GM12878 (cell line): ENCODE measurements at regions not wholly inside any gene's neighbourhood (a gene's known extent, or its start where the extent isn't known, plus 50 kb on each side); places are given as distances from the start of the nearest gene placed in this dataset.

Experiments
- ATAC-seq: fragments of 200-7000 bp; cut with Tn5 transposase; 3 replicates; pipeline ENCODE4 v1.9.1; 2020; ENCODE audit warnings: mild to moderate bottlenecking, moderate library complexity
- BruUV-seq: library from RNA; stranded (reverse); fragments of 400-500 nt; replicated peaks from 2 replicates; lab custom pipeline; 2021; lab: Mats Ljungman, UMichigan
- CTCF ChIA-PET: fragments of 300-600 bp; sonication (Branson Sonifier 250); formaldehyde crosslinking; extraction: SDS; loops from one replicate; lab custom pipeline; 2021; ENCODE audit warnings: inconsistent platforms; lab: Yijun Ruan, JAX
- POLR2A ChIA-PET: fragments of 350-600 bp; formaldehyde crosslinking; extraction: SDS; loops from one replicate; lab custom pipeline; 2021; ENCODE audit warnings: inconsistent platforms; lab: Charles Lee
- RAD21 ChIA-PET: fragments of 300-600 bp; sonication (Branson Sonifier 250); formaldehyde crosslinking; loops from one replicate; lab custom pipeline; 2023; ENCODE audit warnings: antibody characterized with exemption; ENCODE audit not compliant: unreplicated experiment; lab: Charles Lee
- SMC1A ChIA-PET: fragments of 300-600 bp; sonication (Branson Sonifier 250); formaldehyde crosslinking; loops from one replicate; lab custom pipeline; 2023; ENCODE audit not compliant: unreplicated experiment, uncharacterized antibody; lab: Charles Lee
- DNase-seq: peaks from one replicate; pipeline ENCODE4 v3.0.0-alpha.2; 2011; ENCODE audit warnings: low read depth, low spot score
- FAIRE-seq: peaks from 3 replicates; lab custom pipeline; 2011; peaks lifted over from hg19 to GRCh38; lab: Jason Lieb, UNC
- H2AFZ ChIP-seq: 2 replicates; pipeline ENCODE4 v1.6.0; 2011; ENCODE audit warnings: low read depth, low read length, control low read depth; ENCODE audit not compliant: control insufficient read depth
- H3K27ac ChIP-seq: 2 replicates; pipeline ENCODE4 v1.5.1; 2011; ENCODE audit warnings: control low read depth; ENCODE audit not compliant: control insufficient read depth, insufficient read depth
- H3K27me3 ChIP-seq, 2 experiments: replicated peaks in 1 of 2; 2 replicates each; pipeline versions ENCODE4 v1.6.0 to v1.6.1; 2011; ENCODE audit warnings: low read length in 1 of 2; ENCODE audit not compliant: control insufficient read depth in 2 of 2, insufficient read depth in 2 of 2
- H3K36me3 ChIP-seq, 2 experiments: 2 replicates each; pipeline ENCODE4 v1.5.1; 2011; ENCODE audit warnings: low read length in 1 of 2; ENCODE audit not compliant: control insufficient read depth in 2 of 2, insufficient read depth in 2 of 2
- H3K4me1 ChIP-seq: 2 replicates; pipeline ENCODE4 v1.6.1; 2011; ENCODE audit warnings: mild to moderate bottlenecking, low read length, moderate library complexity, mixed read lengths; ENCODE audit not compliant: control insufficient read depth, insufficient read depth
- H3K4me2 ChIP-seq: 2 replicates; pipeline ENCODE4 v1.6.0; 2011; ENCODE audit warnings: control low read depth; ENCODE audit not compliant: control insufficient read depth, insufficient read depth
- H3K4me3 ChIP-seq: fragments of 200-600 bp; sonication (generic); 2 replicates; pipeline ENCODE4 v1.5.1; 2016
- H3K79me2 ChIP-seq: 2 replicates; pipeline ENCODE4 v1.6.0; 2011; ENCODE audit warnings: low read length; ENCODE audit not compliant: control insufficient read depth, insufficient read depth
- H3K9ac ChIP-seq: 2 replicates; pipeline ENCODE4 v1.8.0; 2011; ENCODE audit warnings: low read length, control low read depth, mixed read lengths; ENCODE audit not compliant: control insufficient read depth, insufficient read depth
- H3K9me3 ChIP-seq: replicated peaks from 3 replicates; pipeline ENCODE4 v1.5.1; 2011; ENCODE audit warnings: mild to moderate bottlenecking, low read length; ENCODE audit not compliant: control insufficient read depth, insufficient read depth
- H4K20me1 ChIP-seq: 2 replicates; pipeline ENCODE4 v1.6.0; 2011; ENCODE audit not compliant: control insufficient read depth, insufficient read depth
- HDAC2 ChIP-seq: fragments of 200-600 bp; sonication (generic); IDR thresholded peaks from 2 replicates; pipeline ENCODE4 v1.6.1; 2017
- MAX ChIP-seq: IDR thresholded peaks from 2 replicates; pipeline ENCODE4 v1.6.1; 2012; ENCODE audit warnings: low read depth, low read length, improper control_type of control experiment
- SREBF2 ChIP-seq: IDR thresholded peaks from 2 replicates; pipeline ENCODE4 v1.6.1; 2012; ENCODE audit warnings: mild to moderate bottlenecking, low read length
- SUPT20H ChIP-seq: IDR thresholded peaks from 2 replicates; pipeline ENCODE4 v1.6.1; 2011; ENCODE audit warnings: low read depth, mild to moderate bottlenecking, low read length, moderate library complexity, borderline replicate concordance; ENCODE audit not compliant: control insufficient read depth
- YBX1 ChIP-seq: fragments of 450-650 bp; IDR thresholded peaks from 2 replicates; pipeline ENCODE4 v1.6.1; 2016; ENCODE audit warnings: antibody characterized with exemption
- ZBED1 ChIP-seq: IDR thresholded peaks from 2 replicates; pipeline ENCODE4 v1.6.1; 2016; ENCODE audit warnings: borderline replicate concordance
- ZBTB11 ChIP-seq: fragments of 450-650 bp; formaldehyde crosslinking; IDR thresholded peaks from 2 replicates; pipeline ENCODE4 v1.5.0; 2022; ENCODE audit warnings: mild to moderate bottlenecking, missing genetic modification characterization
- ZBTB33 ChIP-seq: fragments of 450-650 bp; IDR thresholded peaks from 2 replicates; pipeline ENCODE4 v1.6.1; 2017; ENCODE audit warnings: mild to moderate bottlenecking
- WGBS: methylation state at CpG from one replicate; pipeline ENCODE4 v1.1.6; 2016; ENCODE audit warnings: low lambda C conversion rate; ENCODE audit not compliant: insufficient replicate concordance, insufficient coverage; ENCODE audit errors: missing lambda C conversion rate; 5-methylcytosine and 5-hydroxymethylcytosine counted together
- in situ Hi-C: fragments of 300-500 bp; cut with MboI; formaldehyde crosslinking; loops from 9 replicates; pipeline ENCODE4 v1.14.3; 2018; ENCODE audit warnings: mixed read lengths
- intact Hi-C: fragments of 100-400 bp; cut with micrococcal nuclease; formaldehyde crosslinking; loops from one replicate; pipeline ENCODE4 v1.14.2; 2022; ENCODE audit not compliant: unreplicated experiment

GRCh38 chr16:9268446-9268845, 177.0 kb downstream of the HAPSTR1 start:
- POLR2A ChIA-PET, result no interaction called here
- CTCF ChIA-PET, result interaction anchor here (0.6 to 1.7 kb wide), 3 partner anchors 10 to 290 kb away, joined by 3 to 6 read pairs (median 4); no protein-coding TSS in a partner anchor

More at GRCh38 chr16:9268446-9268845, 177.0 kb downstream of the HAPSTR1 start:
- no peaks in the 10 kb centered on the region for H3K9me3 ChIP-seq
- WGBS, result 2% methylated on average over 4 of the region's 4 CpGs
- in situ Hi-C loops (no loop called here), intact Hi-C loops (no loop called here)
- H3K79me2 ChIP-seq, result no peaks in the 10 kb centered on the region
- ChIA-PET RAD21 (no interaction called here), SMC1A (interaction anchor here (0.8 kb wide), 1 partner anchor 9 kb away, joined by 3 read pairs; no protein-coding TSS in a partner anchor)
- H2AFZ ChIP-seq, result no peak overlapping the region
- H3K27ac ChIP-seq, result no peak overlapping the region
- DNase-seq, result no peak
- H3K4me1 ChIP-seq, result no peaks in the 10 kb centered on the region
- FAIRE-seq, result no peak
- H3K36me3 ChIP-seq, result no peaks in the 10 kb centered on the region
- BruUV-seq, result no TSS peak
- H3K4me3 ChIP-seq, result no peak overlapping the region
- no peaks in the 10 kb centered on the region for H4K20me1 ChIP-seq
- no peak overlapping the region for H3K9ac ChIP-seq
- TF ChIP-seq MAX (no peak), SREBF2 (no peak), ZBTB33 (no peak), ZBED1 (no peak), YBX1 (no peak), SUPT20H (no peak), HDAC2 (no peak), ZBTB11 (no peak)
- ATAC-seq, result no peak
- H3K4me2 ChIP-seq, result no peak overlapping the region
- H3K27me3 ChIP-seq, result no peaks in the 10 kb centered on the region; a peak in 2 of 4 replicates
